ENCODE measurements at regions not wholly inside any gene's neighbourhood (a gene's known extent, or its start where the extent isn't known, plus 50 kb on each side); places are given as distances from the start of the nearest gene placed in this dataset.
A peak's percentile ranks its signal among the peaks of the same experiment; 100 is the strongest.
"Not testable (repeated sequence)": the region's sequence is repeated elsewhere in the genome, so short reads cannot be mapped to it uniquely, and the experiment has no call there.

DNA sequence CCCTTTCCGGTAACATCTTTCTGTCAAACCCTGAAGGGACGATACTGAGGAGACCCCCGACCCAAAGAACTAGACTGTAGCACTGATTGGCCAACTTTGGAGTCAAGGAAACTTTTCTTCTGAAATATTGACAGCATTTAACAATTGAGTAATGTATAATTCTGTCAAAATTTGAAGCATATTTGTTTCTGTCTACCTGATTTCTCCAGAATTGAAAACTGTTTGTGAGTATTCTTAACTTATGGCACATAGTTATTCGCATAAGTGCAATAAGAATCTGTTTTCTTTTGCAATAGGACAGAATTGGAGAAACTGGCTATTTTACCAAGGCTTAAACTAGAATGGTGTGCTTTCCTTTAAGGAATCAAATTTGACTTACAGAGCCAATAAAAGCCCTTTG lies 267.1 kb upstream of the FOXN3 start:
- in situ Hi-C loops (cut with MboI; ENCODE audit: low sequenced_read_pairs) = no loop called here
- Histone ChIP-seq H3K4me3 (no peak overlapping the region), H3K27me3 (ENCODE audit: low read depth) (no peaks in the 10 kb centered on the region), H3K36me3 (replicated peaks) (no peaks in the 10 kb centered on the region), H3K4me1 (no peaks in the 10 kb centered on the region), H3K9me3 (no peaks in the 10 kb centered on the region)
- DNase-seq (ENCODE audit: low spot score in 2 of 2) = no peak

DNA sequence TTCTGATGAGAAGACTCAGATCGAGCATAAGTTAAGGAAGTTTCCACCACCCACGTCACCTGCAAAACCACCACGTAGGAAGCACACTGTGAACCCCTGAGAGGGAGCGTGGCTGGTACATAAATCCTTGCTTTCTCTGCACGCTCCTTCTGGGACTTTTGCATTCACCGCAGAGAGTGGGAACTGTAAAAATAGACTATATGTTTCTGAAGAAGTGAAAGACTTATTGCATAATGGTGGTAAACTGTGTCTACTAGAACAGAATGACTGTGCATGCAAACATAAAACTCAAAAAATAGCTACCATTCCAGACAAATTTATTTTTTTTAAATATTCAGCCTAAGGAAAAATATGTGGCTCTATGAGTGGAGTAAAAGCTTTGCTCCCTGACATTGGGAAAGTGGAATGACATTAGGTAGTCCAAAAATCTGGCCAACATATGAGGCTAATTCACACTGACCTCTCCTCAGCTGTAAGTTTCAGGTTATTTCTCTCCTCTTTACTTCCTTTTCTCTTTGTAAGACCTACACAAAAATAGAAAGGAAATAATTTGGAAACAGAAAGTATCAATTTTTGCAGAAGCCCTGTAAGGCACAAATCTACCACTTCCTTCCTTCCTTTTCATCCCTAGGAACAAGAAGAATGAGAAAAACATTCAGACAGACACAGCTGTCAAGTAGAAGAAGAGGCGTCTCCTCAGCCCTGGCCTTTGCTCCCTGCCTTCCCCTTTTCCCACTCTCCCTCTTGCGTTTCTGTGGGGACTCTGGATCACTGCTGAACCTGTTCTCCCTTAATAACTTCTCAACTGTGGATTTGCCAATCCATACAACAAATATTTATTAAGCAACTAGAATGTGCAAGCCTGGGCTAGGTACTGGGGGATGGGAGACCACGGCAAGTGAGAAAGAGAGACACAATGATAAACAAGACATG lies 264.3 kb upstream of the FOXN3 start:
- H3K4me3 ChIP-seq = no peak overlapping the region
- in situ Hi-C loops (cut with MboI; ENCODE audit: low sequenced_read_pairs) = no loop called here
- no peaks in the 10 kb centered on the region for H3K4me1 ChIP-seq
- H3K9me3 ChIP-seq = no peaks in the 10 kb centered on the region
- H3K27me3 ChIP-seq (ENCODE audit: low read depth) = no peaks in the 10 kb centered on the region
- DNase-seq (ENCODE audit: low spot score in 2 of 2) = no peak
- no peaks in the 10 kb centered on the region for H3K36me3 ChIP-seq (replicated peaks)

DNA sequence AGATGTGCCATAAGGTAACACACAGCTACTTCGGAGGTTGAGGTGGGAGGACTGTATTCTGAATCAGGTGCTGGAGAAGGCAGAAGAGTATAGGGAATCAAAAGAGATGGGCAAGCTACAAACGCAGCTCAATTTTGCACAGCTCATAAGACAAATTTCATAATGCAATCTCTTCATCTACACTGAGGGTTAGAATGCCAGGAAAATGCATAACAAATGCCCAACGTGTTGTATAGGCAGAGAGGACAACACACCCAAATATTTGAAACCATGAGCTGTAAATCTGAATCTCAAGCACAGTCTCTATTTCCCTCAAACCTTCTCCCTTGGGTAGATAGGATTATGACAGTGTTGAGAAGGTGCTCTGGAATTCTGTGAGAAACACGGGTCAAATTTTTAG lies 263.1 kb upstream of the FOXN3 start:
- in situ Hi-C loops (cut with MboI; ENCODE audit: low sequenced_read_pairs) = no loop called here
- no peaks in the 10 kb centered on the region; the same call in 1 of the 2 replicates for H3K4me1 ChIP-seq
- H3K27me3 ChIP-seq (ENCODE audit: low read depth) = no peaks in the 10 kb centered on the region
- H3K36me3 ChIP-seq (replicated peaks) = no peaks in the 10 kb centered on the region
- no peak overlapping the region for H3K4me3 ChIP-seq
- DNase-seq (ENCODE audit: low spot score in 2 of 2) = no peak
- no peaks in the 10 kb centered on the region for H3K9me3 ChIP-seq

DNA sequence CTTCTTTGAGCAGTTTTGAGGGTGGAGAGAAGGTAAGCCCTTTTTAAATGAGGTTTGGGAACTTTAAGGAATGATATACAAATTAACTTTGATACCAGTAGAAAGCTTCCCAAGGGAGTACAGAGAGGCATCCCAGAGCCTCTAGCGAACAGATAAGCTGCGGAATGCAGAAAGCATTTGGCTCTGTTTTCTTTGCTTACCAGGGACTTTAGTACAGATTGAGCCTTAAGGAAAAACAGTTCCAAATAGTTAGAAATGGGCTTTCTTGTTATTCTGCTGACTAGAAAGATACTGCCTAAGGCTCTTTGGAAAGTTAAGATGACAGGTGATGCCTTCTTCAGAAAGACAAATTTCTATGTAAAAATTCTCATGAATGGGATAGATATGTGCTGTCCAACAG lies 261.7 kb upstream of the FOXN3 start:
- H3K9me3 ChIP-seq = no peaks in the 10 kb centered on the region
- no peak overlapping the region for H3K4me3 ChIP-seq
- peaks cover 2% of the 10 kb centered on the region; the same call in 1 of the 2 replicates for H3K4me1 ChIP-seq
- no peaks in the 10 kb centered on the region for H3K27me3 ChIP-seq (ENCODE audit: low read depth)
- H3K36me3 ChIP-seq (replicated peaks) = no peaks in the 10 kb centered on the region
- in situ Hi-C loops (cut with MboI; ENCODE audit: low sequenced_read_pairs) = no loop called here
- DNase-seq (ENCODE audit: low spot score in 2 of 2) = no peak

DNA sequence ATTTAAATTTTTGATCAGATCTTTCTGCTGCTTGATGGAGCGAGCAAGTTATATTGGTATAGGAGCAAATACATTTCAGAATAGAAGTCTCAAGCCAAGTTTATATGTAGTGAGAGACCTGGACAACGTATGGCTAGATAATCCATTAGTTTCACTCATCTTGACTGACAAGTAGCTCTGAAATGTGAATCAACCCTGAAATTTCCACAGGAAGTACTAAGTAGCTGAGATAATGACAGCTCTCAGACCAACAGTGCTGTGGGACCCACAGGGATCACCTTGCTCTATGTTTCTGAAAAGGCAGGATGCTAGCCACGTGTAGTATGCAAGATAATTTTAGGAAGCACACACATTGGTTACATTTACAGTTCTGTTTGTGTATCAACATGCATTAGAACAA lies 258.6 kb upstream of the FOXN3 start:
- H3K36me3 ChIP-seq (replicated peaks) = no peaks in the 10 kb centered on the region
- in situ Hi-C loops (cut with MboI; ENCODE audit: low sequenced_read_pairs) = no loop called here
- H3K27me3 ChIP-seq (ENCODE audit: low read depth) = no peaks in the 10 kb centered on the region
- no peak overlapping the region for H3K4me3 ChIP-seq
- no peaks in the 10 kb centered on the region for H3K9me3 ChIP-seq
- no peak for DNase-seq (ENCODE audit: low spot score in 2 of 2)
- H3K4me1 ChIP-seq = peaks cover 2% of the 10 kb centered on the region; the same call in 1 of the 2 replicates

DNA sequence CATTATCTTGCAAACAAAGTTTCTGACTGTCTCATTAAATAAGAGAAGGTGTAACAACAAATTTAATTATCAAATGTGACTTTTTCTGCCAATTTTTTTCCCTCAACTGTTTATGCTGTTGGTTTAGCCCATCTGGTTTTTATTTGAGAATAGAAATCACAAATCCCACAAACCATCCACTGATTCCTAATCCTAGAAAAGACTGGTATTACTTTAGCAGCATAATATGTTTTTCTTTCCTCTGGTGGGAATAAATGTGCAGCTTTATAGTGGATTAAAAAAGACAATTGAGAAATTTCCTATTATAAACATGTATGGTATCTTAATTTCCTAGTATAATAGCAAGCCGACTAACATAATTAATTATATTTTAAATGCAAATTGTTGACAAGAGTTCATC lies 257.9 kb upstream of the FOXN3 start:
- in situ Hi-C loops (cut with MboI; ENCODE audit: low sequenced_read_pairs) = no loop called here
- H3K27me3 ChIP-seq (ENCODE audit: low read depth) = no peaks in the 10 kb centered on the region
- no peaks in the 10 kb centered on the region for H3K9me3 ChIP-seq
- H3K4me3 ChIP-seq = no peak overlapping the region
- no peaks in the 10 kb centered on the region for H3K36me3 ChIP-seq (replicated peaks)
- no peak for DNase-seq (ENCODE audit: low spot score in 2 of 2)
- peaks cover 2% of the 10 kb centered on the region; the same call in 1 of the 2 replicates for H3K4me1 ChIP-seq

DNA sequence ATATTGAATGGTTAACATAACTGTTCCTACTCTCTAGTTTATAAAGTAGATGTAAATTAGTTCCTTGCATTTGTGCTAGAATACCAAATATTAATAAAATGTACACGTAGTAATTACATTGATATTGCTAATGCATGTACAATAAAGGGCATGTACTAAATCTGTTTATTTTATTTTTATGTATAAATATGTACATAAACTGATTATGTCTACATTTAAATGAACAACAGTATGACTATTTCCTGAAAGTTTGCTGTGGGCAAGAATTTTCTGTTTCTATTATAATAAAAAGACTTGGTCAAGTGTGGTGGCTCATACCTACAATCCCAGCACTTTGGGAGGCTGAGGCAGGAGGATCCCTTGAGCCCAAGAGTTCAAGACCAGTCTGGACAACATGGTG lies 257.2 kb upstream of the FOXN3 start:
- H3K9me3 ChIP-seq = no peaks in the 10 kb centered on the region

DNA sequence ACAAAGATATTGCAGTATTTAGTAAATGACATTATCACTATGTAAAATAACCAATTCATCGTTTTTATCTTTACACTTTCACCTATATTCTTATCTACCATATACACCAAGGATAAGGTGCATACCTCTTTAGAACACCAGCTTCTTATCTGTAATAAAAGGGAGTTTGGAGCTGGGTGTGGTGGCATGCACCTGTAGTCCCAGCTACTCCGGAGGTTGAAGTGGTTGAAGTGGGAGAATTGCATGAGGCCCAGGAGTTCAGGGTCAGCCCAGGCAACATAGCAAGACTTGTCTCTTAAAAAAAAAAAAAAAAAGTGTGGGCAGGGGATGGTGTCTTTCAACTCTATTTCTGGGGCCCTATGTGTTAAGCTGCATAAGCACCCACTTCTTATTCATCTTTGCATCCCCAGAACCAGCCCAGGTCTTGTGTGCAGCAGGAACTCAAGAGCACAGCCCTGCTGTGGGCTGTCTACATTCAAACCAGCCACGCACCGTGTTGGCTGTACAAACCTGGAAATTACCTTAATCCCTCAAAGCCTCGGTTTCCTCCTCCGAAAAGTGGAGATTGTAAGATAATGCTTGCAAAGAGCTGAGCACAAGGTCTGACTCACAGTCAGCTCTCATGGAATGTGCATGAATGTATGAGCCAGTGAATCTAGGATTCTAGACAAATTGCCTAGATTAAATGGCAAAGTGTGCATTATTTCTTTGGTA lies 256.6 kb upstream of the FOXN3 start:
- H3K4me3 ChIP-seq = no peak overlapping the region
- no peaks in the 10 kb centered on the region for H3K9me3 ChIP-seq
- in situ Hi-C loops (cut with MboI; ENCODE audit: low sequenced_read_pairs) = no loop called here
- peaks cover 2% of the 10 kb centered on the region; the same call in 1 of the 2 replicates for H3K4me1 ChIP-seq
- no peaks in the 10 kb centered on the region for H3K36me3 ChIP-seq (replicated peaks)
- DNase-seq (ENCODE audit: low spot score in 2 of 2) = no peak
- no peaks in the 10 kb centered on the region for H3K27me3 ChIP-seq (ENCODE audit: low read depth)

More for the DNA sequence above, 257.2 kb upstream of the FOXN3 start:
- DNase-seq (ENCODE audit: low spot score in 2 of 2) = no peak
- Histone ChIP-seq H3K4me3 (no peak overlapping the region), H3K4me1 (peaks cover 2% of the 10 kb centered on the region; the same call in 1 of the 2 replicates), H3K36me3 (replicated peaks) (no peaks in the 10 kb centered on the region), H3K27me3 (ENCODE audit: low read depth) (no peaks in the 10 kb centered on the region)
- in situ Hi-C loops (cut with MboI; ENCODE audit: low sequenced_read_pairs) = no loop called here

DNA sequence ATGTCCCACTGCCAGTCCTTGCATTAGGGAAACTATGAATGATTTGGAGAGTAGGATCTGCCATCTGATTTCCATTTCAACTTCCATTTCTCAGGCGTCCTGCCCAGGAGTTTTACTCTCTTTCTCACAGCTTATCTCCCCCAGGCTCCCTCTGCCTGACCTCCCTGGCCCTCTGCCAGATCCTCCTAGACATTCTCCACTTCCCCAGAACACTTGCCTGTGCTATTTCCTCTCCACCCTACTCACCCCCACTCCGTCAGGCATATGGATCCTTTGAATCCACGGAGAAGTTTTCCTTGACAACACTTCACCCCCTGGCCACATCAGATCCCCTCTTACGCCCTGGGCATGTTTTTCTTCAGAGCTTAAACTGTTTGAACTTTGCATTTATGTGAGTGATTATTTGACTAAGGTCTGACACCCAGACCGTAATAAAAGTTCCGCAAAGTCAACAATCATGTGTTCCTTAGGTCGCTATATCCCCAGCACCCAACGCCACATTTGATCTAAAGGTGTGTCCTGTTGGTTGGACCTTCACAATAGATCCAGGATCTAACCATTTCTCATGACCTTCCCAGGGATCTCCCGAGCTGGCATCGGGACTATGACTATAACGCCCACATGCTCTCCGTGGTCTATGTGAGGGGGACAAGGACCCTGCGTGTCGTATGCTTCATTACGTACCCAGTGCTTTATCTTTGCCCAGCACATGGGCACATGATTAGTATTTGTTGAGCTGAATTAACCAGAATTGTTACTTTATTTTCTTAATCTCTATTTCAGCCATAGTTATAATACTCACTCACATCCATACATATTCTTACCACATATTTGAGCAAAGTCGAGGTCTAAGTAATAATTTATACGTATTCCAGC lies 255.8 kb upstream of the FOXN3 start:
- in situ Hi-C loops (cut with MboI; ENCODE audit: low sequenced_read_pairs) = no loop called here
- Histone ChIP-seq H3K36me3 (replicated peaks) (no peaks in the 10 kb centered on the region), H3K27me3 (ENCODE audit: low read depth) (no peaks in the 10 kb centered on the region), H3K4me1 (peaks cover 2% of the 10 kb centered on the region; the same call in 1 of the 2 replicates), H3K4me3 (no peak overlapping the region), H3K9me3 (no peaks in the 10 kb centered on the region)
- DNase-seq (ENCODE audit: low spot score in 2 of 2) = peak in 1 of 2 experiments; percentile 20

DNA sequence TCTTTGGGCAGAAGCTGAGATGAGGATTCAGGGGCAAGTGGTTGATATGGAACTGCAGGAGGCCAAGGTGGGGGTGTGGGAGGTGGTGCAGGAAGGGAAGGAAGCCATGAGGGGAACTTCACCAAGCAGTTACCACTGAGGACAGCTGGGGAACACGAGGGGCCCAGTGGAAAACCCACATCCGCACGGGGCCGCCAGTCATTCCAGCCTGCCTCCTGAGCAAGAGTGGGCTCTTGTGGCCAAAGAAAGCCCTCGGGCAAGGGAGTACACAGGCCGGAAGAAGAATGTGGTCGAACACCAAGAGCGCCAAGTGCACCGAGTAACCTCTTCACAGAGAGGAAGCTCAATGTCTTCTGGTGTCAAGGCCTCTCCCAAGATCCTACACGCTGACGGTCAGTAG lies 252.2 kb upstream of the FOXN3 start:
- Histone ChIP-seq H3K4me3 (no peak overlapping the region), H3K9me3 (0 out of 2 replicates have a peak, but pooled peaks cover 3% of the 10 kb centered on the region), H3K27me3 (ENCODE audit: low read depth) (no peaks in the 10 kb centered on the region), H3K4me1 (0 out of 2 replicates have a peak, but pooled peaks cover 2% of the 10 kb centered on the region), H3K36me3 (replicated peaks) (no peaks in the 10 kb centered on the region)
- in situ Hi-C loops (cut with MboI; ENCODE audit: low sequenced_read_pairs) = no loop called here
- DNase-seq (ENCODE audit: low spot score in 2 of 2) = no peak

DNA sequence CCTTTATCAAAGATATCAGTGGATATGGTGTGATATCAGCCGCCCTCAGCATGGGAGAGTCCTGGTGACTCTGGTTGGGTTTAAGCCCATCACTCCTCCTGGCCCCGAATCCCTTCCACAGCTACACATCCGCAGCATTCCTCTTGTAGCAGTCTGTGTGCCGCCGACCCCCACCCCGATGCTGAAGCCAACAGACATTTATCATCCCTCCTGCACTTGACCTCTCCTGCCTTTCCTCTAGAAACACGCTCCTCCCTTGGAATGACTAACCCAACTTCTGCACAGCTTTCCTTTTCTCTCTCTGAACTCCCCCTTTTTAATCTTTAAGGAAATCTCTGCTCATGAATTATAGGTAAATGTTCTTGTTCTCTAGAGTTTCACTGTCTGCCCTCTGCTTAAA lies 250.9 kb upstream of the FOXN3 start:
- H3K4me1 ChIP-seq = no peaks in the 10 kb centered on the region
- 0 out of 2 replicates have a peak, but pooled peaks cover 3% of the 10 kb centered on the region for H3K9me3 ChIP-seq
- no peak for DNase-seq (ENCODE audit: low spot score in 2 of 2)
- H3K4me3 ChIP-seq = no peak overlapping the region
- in situ Hi-C loops (cut with MboI; ENCODE audit: low sequenced_read_pairs) = no loop called here
- no peaks in the 10 kb centered on the region for H3K36me3 ChIP-seq (replicated peaks)
- no peaks in the 10 kb centered on the region for H3K27me3 ChIP-seq (ENCODE audit: low read depth)

DNA sequence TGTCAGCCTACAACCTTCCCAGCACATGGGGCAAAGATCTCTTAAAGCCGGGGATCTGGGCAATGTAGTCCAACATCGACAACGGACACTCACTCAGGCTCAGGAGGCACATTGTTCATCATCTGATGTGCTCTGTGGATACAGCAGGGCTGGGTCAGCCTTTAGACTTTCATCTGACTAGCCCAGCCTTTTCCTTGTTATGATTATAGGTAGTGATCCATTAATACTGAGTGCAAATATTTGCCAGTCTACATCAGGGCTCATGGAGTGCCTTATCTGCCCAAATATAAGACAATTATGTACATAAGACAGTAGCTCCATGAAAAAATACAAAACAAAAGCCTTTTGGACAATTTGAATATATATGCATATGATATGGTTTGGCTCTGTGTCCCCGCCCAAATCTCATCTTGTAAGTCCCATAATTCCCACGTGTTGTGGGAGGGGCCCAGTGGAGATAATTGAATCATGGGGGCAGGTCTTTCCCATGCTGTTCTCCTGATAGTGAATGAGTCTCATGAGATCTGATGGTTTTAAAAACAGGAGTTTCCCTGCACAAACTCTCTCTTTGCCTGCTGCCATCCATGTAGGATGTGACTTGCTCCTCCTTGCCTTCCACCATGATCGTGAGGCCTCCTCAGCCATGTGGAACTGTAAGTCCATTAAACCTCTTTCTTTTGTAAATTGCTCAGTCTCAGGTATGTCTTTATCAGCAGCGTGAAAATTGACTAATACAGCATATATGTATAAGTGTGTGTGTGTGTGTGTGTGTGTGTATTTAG lies 248.5 kb upstream of the FOXN3 start:
- DNase-seq (ENCODE audit: low spot score in 2 of 2); H3K4me3 ChIP-seq; H3K4me1 ChIP-seq; H3K36me3 ChIP-seq (replicated peaks); H3K9me3 ChIP-seq; H3K27me3 ChIP-seq (ENCODE audit: low read depth); in situ Hi-C loops (cut with MboI; ENCODE audit: low sequenced_read_pairs): not testable (repeated sequence)

DNA sequence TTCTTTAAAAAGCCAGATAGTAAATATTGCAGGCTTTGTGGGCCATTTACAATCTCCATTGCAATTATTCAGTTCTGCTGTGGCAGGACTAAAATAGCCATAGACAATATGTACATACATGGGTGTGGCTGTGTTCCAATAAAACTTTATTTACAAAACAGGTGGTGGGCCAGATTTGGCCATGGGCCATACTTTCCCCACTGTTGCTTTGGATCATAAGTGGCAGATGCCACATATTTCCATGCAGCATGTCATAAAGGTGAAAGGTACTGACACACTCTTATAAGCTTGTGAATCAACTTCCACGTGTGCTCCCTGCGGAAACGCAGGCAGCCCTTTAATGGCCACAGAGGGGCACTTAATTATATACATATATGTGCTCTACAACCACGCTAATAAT lies 244.4 kb upstream of the FOXN3 start:
- in situ Hi-C loops (cut with MboI; ENCODE audit: low sequenced_read_pairs) = no loop called here

More for the DNA sequence above, 244.4 kb upstream of the FOXN3 start:
- no peak for DNase-seq (ENCODE audit: low spot score in 2 of 2)
- 0 out of 2 replicates have a peak, but pooled peaks cover 3% of the 10 kb centered on the region for H3K9me3 ChIP-seq
- H3K36me3 ChIP-seq (replicated peaks) = no peaks in the 10 kb centered on the region
- no peaks in the 10 kb centered on the region for H3K27me3 ChIP-seq (ENCODE audit: low read depth)
- H3K4me1 ChIP-seq = no peaks in the 10 kb centered on the region
- no peak overlapping the region for H3K4me3 ChIP-seq
